ENCODE measurements at regions not wholly inside any gene's neighbourhood (a gene's known extent, or its start where the extent isn't known, plus 50 kb on each side); places are given as distances from the start of the nearest gene placed in this dataset.

DNA sequence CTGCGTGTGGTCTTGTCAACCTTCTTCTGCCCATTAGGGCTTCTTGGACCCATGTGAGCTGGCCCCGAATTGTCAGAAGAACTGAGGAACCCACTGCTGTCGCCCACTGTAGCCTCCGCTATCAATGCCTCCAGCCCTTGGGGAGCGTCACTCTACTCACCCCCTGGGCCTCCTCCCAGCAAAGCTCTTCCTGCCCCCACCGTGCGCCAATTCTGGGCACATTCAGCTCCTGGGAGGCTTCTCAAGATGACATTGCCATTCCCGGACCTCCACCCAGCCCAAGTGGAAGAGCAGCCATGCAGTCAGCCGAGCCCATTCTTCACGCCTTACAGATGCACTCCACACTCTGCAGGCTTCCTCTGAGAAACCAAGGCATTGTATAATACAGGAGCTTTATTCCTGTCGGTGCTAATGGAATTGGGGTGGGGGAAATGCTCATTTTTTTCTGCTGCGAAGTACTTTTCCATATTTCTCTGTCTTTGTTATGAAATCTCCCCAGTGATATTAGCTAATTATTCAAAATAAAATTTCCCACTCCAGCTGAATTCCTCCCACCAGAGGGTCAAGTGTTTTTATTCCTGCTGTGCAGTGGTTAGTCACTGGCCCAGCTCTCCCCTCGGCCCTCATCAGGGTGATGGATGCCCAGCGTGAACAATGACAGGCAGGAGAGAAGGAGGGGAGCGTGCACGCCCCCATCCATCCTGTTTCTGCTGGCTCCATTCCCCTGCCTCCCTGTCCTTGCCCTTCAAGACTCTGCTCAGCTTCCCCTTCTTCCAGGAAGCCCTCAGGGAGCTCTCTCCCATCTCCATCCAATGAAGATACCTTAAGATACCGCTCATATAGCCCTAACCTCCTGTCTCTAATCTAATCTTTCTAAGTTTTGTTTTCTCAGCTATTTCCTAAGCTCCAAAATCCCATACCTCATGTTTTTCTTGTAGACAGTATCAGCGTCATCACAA is 87.7 kb downstream of the C16orf95 start:
- no peak for DNase-seq (ENCODE audit: low spot score)

DNA sequence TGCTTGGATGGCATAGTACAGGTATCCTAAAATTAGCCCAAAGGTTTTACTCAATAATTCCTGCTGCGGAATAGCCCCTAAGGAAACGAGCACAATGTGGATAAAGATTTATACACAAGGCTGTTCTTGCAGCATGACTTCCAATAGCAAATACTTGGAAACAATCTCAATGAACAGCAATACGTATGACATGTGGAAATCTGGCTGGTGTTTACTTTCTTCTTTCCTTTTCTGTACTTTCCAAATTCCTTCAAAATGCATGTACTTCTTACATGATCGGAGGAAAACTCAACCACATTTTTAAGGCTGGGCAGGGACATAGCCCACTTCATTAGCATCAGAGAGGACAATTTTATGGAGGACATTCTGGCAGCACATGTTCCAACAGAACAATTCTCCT is 86.6 kb downstream of the C16orf95 start:
- no peak for DNase-seq (ENCODE audit: low spot score)

DNA sequence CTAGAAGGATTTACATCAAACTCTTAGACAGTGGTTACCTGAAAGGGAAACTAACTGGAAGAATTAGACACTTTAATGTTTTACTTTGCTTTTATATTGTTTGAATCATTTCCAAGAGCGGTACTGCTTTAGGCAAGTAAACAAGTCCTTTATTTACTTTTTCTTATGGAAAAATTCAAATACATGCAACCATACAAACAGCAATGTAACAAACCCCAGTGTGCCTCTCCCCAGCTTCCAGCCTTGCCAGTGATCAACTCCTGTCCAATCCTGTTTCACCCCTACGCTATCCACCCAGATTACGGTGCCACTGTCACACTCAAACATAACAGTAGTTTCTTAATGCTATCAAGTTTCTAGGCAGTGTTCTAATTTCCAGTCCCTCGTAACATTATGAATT is 85.9 kb downstream of the C16orf95 start:
- DNase-seq (ENCODE audit: low spot score), result no peak

DNA sequence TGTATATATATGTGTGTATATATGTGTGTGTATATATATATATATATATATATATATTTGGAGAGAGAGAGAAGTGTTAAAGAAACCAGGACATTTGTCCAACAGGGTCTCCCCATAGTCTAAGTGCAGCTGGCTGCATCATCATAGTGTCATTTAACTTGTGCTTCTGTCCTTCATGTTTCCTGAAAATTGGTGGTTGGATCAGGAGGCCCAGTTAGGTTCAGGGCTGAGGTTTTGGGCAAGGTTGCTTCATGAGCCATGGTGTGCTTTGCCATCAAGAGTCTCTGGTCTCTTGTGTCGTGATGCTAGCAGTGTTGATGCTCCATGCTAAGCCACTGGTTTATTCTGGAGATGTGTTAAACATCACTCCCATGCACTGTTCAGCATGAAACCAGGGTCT is 85.3 kb downstream of the C16orf95 start:
- no peak for DNase-seq (ENCODE audit: low spot score)

DNA sequence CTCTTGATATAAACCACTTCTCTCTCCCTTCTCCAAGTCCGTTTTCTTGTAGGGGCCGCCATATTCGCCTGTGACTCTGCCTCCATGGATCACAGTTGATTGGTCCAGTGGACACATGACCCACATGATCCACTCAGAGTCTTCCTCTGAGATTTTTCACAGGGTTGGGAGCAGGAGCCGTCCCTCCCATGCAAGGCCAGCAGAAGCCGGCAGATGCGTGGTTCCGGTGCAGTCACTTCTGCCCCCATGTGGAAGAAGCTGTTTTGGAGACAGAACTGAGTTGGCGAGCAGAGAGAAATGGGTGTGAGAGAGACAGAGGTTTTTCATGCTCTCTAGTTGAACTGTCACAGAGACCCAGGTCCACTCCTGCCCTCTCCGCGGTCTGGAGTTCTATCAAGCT is 83.3 kb downstream of the C16orf95 start:
- no peak for DNase-seq (ENCODE audit: low spot score)

DNA sequence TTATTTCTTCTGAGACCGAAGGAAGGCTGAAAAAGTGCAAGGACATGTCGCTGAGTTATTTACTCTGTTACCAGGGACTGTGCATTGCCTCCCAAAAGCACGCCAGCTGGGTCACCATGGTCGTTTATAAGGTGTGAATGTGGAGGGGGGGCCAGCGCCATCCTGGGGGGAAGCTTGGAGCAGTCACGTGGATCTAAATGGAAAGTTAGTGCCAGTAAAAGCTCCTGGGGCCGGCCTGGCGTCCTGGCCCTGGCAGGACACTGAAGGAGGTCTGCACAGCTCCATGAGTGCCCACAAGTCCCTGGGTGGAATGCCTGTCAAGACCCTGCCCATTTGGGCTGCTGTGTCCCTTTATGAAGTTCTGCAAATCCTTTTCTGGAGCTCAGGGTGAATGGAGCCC is 82.6 kb downstream of the C16orf95 start:
- DNase-seq (ENCODE audit: low spot score), result no peak

DNA sequence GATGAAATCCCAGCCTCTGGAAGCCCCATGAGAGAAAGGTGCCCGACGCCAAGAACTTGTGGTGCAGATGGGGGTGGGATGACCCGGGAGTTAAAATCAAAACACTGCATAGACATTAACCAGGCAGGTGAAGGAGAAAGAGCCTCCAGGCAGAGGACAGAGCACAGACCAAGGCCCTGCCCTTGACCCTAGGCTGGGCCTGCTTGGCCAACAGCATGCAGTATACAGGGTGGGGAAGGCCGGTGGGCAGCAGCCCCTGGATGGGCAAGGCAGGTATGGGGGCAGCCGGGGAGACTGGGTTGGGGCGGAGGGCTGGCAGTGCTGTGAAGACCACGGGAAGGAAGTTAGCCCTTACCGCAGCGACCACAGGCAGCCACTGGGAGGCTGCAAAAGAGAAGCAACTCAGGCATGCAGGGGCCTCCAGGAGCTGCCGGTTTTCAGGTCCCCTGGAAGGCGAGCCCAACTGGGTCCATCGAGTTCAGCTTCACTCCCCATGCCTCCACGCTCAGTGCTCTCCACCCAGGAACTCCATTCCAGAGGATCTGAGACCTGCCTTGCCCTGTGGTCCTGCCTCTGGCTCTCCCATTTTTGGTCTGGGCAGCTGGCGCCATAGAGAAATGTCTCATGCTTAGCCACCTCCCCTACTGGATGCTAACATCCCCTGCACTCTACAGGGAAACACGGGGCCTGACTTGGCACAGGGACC is 81.2 kb downstream of the C16orf95 start:
- DNase-seq (ENCODE audit: low spot score), result no peak

DNA sequence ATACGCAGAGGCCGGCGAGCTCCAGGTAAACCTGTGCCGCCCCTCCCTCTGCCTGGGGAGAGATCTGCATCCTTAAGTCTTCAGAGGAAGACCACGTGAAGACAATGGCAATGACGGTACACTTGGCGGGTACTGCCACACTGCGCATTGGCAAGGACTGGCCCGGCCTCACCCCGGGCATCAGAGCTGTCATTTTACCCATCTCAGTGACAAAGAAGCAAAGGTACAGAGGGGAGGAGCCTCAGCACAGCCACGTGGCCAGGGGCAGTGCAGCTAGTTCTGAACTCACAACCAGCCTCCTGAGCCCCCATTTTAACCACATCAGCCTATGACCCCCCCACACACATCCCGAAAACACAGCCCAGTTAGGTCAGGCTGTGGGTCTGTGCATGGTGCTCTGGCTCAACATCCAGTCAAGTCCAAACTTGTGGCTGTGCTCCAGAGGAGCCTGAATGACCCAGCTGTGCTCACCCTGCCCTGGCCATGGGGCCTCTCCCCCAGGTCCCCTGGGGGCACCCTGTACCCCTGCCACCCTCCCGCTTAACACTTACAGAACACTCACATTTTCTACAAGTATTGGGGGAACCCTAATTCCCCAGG is 80.6 kb downstream of the C16orf95 start:
- no peak for DNase-seq (ENCODE audit: low spot score)

DNA sequence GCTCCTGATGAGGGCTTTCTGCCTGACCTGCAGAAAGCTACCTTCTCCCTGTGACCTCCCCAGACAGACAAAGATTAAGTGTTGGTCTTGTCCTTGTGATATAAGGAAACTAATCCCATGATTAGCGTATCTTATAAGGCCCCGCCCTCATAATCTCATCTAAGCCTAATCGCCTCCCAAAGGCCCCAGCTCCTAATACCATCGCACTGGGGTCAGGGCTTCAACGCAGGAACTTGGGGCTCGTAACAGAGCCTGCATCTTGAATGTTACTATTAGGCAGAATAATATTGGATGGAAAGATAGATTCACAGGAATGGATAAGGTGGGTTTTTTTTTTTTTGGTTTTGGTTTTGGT is 78.9 kb downstream of the C16orf95 start:
- no peak for DNase-seq (ENCODE audit: low spot score)

DNA sequence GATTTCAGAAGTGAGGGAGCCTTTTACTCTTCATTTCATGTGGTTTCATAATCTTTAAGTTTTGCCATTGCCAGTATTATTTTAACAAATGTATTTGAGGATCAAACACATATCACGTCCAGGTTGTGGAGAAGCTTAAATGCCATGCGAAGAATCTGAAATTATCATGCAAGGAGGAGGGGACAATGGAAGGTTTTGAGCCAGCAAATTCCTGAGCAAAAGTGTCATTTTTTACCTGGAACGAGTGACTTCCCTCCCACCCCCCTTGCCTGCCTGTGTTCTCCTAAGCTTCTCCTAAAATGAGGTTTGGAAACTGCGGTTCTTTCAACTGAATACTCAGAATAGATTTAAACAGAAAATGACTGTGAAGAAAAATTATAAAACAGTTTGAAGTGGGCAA is 77.6 kb downstream of the C16orf95 start:
- DNase-seq (ENCODE audit: low spot score), result no peak

DNA sequence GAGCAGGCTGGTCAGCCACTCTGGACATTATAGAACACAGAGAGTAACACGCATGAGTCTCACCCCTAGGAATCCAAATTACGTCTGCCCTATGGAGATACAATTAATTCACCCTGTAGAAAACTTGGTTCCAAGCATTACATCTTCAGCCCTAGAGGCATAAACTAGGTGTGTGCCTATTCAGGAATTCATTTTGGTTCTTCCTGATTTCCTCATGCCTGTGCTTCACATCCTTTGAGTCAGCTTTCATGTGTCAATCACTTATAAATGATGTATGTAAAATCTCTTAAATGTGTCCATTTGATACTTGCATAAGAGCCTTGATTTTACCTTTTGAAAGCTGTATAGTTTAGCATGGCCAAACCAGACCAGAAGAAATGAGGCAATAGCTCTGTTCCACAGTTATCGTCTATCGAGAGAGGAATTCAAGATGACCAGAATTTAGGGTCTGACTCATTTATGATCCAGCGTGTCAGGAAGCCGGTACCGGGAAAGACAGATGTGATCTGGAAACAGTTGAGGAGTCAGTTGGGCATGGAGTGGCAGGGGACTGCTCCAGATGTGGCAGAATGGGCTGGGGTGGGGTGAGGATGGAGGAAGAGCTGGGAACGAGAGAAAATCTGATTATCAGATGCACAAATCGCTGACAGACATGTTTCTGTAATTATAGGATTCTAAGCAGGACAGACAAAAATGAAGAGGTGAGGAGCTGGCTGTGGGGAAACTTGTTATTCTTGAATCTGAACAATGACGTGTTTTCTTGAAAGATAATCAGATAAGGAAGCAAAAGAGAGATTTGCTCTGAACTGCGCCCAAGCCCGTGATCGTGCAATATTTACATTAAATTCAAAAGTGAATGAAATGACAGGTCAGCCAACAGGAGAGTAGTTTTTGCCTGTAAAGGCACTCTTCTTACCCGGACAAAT is 76.7 kb downstream of the C16orf95 start:
- peak; percentile 9 for DNase-seq (ENCODE audit: low spot score)

DNA sequence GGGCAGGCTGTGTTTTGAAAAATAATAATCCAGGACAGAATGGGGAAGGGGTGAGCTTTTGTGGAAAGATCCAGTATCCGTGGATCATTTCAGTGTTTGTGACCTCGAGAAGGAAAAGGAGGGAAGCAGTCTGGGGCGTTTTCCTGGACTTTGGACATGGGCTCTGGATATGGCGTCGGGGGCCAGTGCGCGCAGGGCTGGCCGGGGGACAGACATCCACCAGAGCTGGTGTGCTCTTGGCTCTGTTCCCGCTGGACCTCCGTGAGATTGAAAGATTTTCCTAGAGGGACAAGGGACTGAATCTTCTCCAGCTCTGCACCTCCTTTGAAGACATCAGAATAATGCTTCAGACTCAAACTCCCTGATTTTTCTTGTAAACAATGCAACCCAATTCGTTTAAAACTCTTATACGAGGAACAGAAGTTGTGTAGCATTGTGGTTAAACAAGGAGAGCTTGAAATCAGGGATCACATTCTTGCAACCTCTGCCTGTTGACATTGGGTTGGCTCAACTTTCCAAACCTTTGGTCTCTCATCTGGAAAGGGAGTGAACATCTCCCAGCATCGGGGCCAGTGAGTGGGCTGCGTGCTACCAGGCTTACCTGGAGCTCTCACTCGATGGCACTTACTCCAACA is 75.9 kb downstream of the C16orf95 start:
- no peak for DNase-seq (ENCODE audit: low spot score)

DNA sequence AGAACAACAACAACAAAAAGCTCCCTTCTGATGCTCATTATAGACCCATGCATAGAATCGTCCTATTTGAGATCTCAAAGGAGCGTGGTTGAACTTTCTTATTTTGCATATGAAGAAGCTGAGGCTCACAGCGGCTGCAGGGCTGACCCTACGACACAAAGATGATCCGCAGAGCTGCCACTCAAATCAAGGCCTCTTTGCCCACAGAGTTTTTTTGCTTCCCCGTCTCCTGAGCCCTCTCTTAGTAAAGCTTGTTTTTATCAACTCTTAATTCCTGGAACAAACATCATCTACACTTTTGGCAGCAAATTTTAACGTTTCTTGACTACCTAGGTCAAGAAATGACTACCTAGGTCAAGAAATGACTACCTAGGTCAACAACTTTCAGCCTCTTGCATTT is 73.7 kb downstream of the C16orf95 start:
- DNase-seq (ENCODE audit: low spot score), result no peak

DNA sequence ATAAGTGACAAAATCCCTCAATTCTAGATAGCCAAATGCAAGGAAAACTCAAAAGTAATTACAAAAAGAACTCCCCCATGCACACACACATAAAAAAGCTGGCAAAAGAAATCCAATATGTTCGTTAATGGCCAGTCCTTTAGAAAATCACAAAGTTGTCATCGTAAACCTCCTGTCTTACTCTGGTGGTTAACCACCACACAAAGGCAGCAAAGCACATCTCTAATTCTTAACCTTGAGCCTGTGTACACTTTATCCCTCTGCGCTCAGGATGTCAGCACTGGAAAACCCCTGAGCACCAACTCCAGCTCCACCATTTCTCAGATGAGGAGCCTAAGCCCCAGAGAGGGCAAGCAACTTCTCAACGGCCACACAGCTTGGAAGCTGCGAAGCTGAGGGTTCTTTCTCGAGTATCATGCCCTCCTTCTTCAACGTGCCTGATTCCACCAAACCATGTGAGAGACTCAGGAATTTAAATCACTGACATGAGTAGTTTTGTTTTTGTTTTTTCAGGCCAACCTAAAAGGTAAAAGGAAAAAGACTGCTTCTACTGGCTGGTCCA is 72.5 kb downstream of the C16orf95 start:
- DNase-seq (ENCODE audit: low spot score), result no peak

DNA sequence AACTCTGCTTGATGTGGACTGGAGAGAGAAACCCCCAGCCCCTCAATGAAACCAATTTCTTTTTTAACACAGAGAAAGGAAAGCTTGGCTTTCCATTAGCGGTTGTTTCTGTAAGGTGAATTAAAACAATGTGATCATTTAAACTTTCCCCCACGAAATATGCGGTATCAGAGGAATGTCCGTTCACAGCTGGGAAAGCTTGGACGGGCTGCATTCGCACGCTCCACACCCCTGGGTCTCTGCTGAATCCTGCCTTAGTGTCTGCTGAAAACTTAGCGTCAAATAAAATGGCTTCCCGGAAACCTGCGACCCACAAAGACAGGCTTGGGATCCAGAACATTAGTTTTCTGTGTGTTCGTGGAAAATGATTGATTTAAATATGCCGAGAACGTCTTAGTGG is 71.7 kb downstream of the C16orf95 start:
- no peak for DNase-seq (ENCODE audit: low spot score)

DNA sequence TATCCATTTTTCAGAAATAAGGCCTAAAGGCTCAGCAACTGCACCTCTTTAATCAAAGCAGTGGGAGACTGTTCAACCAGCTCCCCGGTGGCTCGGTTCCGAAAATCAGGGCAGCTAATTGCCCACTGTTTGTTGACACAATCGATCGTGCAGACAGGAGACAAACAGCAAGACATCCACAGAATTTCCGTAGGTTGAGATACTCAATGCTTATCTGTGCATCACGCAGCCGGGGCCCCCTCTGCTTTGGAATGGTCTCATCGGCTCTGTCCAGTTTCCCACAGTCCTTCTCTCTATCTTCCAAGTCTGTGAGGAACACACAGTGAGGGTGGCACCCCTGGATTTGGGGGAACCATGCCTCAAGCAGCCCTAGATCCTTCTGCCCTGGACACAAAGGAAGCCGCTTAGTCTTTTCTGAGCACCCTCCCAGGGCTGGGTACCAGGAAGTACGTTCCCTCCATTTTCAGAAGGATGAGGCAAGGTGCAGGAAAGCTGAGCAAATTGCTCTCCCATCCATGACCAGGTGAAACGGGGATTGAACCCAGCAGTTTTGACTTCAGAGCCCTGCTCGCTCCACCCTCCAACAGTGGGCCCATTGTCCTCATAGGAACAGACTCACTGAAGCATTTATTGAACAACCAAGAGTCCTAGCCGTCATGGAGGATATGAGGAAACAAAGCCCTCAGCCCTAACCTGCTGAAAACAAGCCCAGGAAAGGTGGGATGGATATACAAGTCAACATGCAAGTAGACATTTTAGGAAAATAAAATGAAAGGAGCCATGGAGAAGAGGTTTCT is 70.7 kb downstream of the C16orf95 start:
- no peak for DNase-seq (ENCODE audit: low spot score)

DNA sequence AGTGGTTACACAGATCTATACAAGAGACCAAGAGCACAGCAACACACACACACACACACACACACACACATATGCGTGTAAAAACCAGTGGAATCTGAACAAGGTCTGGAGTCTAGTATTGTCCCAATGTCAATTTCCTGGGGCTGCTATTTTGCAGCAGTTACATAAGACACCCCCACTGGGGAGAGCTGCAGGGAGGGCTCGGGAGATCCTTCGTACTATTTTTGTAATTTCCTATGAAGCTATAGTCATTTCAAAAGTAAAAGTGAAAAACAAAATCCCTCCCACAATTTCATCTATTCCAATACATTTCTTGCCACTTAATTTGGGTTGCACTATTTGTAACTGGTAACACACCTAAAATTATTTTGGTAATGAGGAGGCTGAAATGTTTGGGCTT is 68.5 kb downstream of the C16orf95 start:
- DNase-seq (ENCODE audit: low spot score), result no peak

DNA sequence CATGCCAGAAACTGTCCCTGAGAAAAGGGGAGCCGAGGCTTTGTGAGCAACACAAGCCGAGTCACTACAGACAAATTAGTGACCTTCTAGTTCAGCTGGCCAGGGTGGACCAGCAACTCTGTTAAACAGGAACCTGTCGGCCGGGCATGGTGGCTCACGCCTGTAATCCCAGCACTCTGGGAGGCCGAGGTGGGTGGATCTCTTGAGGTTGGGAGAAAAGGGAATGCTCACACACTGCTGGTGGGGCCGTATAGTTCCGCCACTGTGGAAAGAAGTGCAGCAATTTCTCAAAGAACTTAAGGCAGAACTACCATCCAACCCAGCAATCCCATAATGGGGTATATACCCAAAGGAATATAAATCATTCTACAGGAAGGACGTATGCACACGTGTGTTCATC is 67.8 kb downstream of the C16orf95 start:
- no peak for DNase-seq (ENCODE audit: low spot score)

DNA sequence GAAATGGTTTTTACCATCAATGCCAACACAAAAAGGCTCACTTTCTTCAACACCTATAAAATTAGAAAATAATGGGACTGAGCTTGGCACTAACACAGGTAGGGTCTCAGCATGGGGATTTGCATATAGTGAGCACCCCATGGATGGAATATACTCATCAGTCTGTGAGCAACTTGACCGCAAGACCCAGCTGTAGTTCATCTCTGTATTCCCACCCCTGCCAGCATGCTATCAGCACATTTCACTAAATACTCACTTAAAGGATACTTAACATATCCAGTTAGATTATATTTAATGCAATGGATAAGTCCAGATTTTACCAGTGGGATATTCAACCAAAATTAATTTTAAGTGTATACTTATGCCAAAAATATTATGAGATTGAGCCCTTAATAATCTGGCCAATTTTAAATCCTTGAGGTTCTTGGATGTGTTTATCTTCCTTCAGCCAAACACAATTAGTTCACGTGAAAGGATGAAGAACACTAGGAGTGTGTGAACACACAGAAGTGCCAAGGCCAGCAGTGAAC is 66.7 kb downstream of the C16orf95 start:
- no peak for DNase-seq (ENCODE audit: low spot score)
